Fibroblast of skin of right biceps (primary cell): ENCODE measurements at regions not wholly inside any gene's neighbourhood (a gene's known extent, or its start where the extent isn't known, plus 50 kb on each side); places are given as distances from the start of the nearest gene placed in this dataset.

Source experiments
- DNase-seq: peaks from one replicate; pipeline ENCODE4 v3.0.0-alpha.2; 2013

- DNase-seq: peak; percentile 47
Measured at GRCh38 chr5:67306965-67307607, 110.5 kb upstream of the CD180 start.

- peak; percentile 58 for DNase-seq
Measured at GRCh38 chr5:67305913-67306710, 109.5 kb upstream of the CD180 start.

- no peak for DNase-seq
Measured at GRCh38 chr5:67305401-67305800, 108.8 kb upstream of the CD180 start.

- DNase-seq: peak; percentile 73
Measured at GRCh38 chr5:67303356-67303755, 106.8 kb upstream of the CD180 start.

GRCh38 chr5:67301285-67301903, 104.8 kb upstream of the CD180 start:
- peak; percentile 96 for DNase-seq

GRCh38 chr5:67300326-67300725, 103.7 kb upstream of the CD180 start:
- no peak for DNase-seq

- peak; percentile 92 for DNase-seq
Measured at GRCh38 chr5:67299231-67299735, 102.7 kb upstream of the CD180 start.

GRCh38 chr5:67297802-67298532, 101.4 kb upstream of the CD180 start:
- no peak for DNase-seq

- no peak for DNase-seq
Measured at GRCh38 chr5:67297376-67297775, 100.8 kb upstream of the CD180 start.

GRCh38 chr5:67294266-67294938, 97.8 kb upstream of the CD180 start:
- DNase-seq: no peak

- no peak for DNase-seq
Measured at GRCh38 chr5:67293226-67293625, 96.6 kb upstream of the CD180 start.

- DNase-seq: no peak
Measured at GRCh38 chr5:67292201-67292940, 95.8 kb upstream of the CD180 start.

GRCh38 chr5:67291671-67292070, 95.1 kb upstream of the CD180 start:
- DNase-seq: no peak

GRCh38 chr5:67291066-67291465, 94.5 kb upstream of the CD180 start:
- DNase-seq: no peak

GRCh38 chr5:67290655-67291054, 94.1 kb upstream of the CD180 start:
- no peak for DNase-seq

GRCh38 chr5:67289763-67290521, 93.3 kb upstream of the CD180 start:
- peak; percentile 48 for DNase-seq

GRCh38 chr5:67287510-67288268, 91.1 kb upstream of the CD180 start:
- peak; percentile 86 for DNase-seq

GRCh38 chr5:67286006-67286405, 89.4 kb upstream of the CD180 start:
- no peak for DNase-seq

- no peak for DNase-seq
Measured at GRCh38 chr5:67283988-67284487, 87.4 kb upstream of the CD180 start.
